Ammon's horn (tissue), 1 donor: ENCODE measurements at regions not wholly inside any gene's neighbourhood (a gene's known extent, or its start where the extent isn't known, plus 50 kb on each side); places are given as distances from the start of the nearest gene placed in this dataset.
A peak's percentile ranks its signal among the peaks of the same experiment; 100 is the strongest.

ENCODE experiments used
- DNase-seq: peaks from one replicate; pipeline ENCODE4 v3.0.0-alpha.2; 2016; ENCODE audit warnings: low spot score

DNA sequence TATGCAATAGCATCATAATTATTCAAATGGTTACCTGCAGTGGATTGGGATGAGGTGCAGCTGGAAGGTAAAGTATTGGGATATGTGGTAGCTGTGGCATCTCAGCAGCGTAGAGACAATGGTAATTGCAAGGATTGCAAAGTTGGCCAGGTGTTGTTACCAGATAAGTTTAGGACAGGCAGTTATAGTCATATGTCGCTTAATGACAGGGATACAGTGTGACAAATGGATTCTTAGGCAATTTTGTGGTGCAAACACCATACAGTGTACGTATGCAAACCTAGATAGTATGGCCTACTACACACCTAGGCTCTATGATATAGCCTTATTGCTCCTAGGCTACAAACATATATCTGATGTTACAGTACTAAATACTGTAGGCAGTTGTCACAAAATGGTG, 163.5 kb upstream of the LYZL2 start:
- DNase-seq: no peak

DNA sequence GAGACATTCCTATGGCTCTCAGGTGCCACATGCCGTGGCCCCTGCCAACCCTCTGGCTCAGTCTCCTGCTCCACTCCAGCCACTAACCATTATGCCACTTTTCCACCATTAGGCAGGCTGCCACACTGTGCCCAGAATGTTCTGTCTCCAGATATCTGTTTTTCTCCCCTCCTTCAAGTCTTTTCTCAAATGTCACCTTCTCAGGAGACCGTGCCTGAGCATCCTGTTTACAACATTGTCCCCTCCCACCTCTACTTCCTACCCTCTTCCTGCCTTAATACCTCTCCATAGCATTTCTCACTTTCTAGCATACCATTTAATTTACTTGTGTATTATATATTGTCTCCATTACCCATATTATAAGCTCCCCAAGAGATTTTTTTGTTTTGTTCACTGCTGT, 162.5 kb upstream of the LYZL2 start:
- DNase-seq: no peak

DNA sequence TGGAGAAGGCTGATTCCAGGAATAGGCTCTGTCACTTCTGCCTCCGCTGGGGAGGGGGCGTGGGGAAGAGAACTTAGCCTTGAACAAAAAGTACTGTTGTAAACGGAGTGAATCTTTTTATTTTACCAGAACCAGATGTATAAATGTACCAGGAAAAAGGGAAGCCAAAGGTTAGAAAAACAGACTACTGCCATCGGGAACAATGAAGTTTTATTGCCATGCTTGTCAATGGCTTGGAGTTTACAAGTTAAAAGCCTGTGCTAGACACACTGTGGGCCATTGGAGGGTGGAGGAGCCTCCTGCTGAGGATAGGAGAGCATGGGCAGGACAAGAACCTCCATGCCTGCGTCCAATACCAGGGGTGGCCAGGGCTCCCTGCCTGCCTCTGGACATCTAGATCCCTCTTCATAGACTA, 161.7 kb upstream of the LYZL2 start:
- no peak for DNase-seq

DNA sequence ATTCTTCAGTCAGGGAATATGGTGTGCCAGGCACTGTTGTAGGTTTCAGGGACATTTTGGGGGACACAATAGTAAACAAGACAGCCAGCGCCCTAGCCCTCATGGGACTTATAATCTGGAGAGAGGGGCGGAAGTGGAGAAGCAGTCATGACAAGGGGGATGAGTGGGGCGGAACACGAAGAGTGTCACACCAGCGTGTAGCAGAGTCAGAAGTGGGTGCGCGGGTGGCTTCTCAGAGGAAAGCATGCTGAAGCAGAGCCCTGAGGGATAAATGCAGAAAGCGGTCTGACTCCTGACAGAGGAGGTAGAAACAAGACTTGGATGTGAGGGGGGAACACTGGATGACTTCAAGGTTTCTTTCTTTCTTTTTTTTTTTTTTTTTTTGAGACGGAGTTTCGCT, 160.3 kb upstream of the LYZL2 start:
- no peak for DNase-seq

DNA sequence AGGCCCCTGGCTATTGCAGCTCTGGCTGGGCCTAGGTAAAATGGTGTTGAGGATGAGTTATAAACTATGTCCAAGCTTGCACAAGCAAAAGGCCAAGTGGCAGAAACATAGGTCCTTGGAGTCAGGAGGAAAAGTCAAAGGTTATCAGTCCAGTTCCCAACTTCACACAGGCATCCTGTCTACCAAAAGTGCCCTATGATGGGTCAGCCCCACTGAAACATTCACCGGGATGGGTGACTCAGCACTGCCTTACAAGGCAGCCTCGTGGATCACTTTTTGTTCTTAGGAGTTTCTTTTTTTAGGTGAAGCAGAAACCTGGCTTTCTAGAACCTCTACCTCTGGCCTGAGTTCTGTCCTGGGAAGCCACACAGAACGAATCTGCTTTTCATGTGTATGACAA, 158.8 kb upstream of the LYZL2 start:
- DNase-seq: no peak

DNA sequence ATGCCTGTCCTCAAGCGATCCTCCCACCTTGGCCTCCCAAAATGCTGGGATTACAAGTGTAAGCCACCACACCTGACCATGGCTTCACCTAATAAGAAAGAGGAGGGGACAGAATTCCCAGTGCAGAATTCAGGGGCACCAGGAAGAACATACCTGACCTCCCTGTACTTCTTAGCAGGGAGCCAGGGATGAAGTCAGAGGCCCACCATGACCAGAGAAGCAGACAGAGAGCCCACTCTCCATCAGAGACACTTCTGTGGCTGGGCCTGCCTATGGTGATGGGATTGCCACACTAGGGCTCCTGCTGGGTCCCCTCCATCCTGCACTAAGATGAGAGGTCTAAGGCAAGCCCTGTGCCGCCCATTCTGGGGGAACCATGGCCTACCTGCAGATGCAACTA, 157.4 kb upstream of the LYZL2 start:
- DNase-seq: no peak

DNA sequence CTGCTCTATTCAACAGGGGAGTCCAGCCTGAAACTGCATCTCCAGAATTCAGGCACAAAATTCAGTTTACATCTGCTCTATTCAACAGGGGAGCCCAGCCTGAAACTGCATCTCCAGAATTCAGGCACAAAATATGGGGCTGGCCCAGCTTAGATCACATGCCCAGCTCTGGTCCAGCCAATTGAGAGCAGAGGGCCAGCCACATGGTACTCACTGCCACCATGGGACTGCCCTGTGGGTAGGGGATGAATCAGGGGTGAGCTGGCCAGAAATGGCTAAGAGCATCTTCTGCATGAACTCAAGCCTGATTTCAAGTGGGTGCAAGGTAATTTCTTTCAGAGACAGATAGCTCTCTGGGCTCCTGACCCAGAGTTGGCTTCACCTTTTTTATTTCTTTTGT, 156.6 kb upstream of the LYZL2 start:
- peak; percentile 25 for DNase-seq

DNA sequence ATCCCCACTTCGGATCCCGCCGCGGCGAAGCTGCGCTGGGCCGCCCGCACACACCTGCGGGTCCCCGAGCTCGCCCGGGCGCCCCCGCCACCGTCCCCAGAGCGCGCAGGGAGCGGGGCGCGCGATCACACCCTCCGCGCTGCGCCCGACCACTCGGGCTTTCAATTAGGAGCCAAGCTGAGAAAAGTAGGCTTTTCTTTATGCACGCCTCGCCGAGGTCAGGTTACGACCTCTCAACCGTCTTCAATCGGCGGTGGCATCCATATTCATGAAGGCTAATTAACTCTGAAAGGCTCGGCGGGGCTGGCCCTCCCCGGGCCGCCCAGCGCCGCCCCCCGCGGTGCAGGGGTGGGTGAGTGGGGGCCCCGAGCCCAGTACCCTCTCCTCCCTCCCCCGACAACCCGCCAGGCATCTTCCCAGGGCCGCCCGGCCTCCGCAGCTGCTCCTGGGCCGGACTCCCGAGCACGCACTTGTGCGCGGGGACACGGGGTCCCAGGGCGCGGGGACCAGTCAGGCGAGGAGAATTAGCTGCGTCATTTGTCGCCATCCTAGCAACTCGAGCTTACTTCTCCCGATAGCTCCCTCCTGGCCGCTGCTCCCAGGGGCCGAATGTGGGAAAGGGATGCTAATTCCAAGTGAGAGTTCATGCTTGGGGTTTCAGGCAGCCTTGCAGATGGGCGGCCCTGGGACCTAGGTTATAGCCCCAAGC, 155.5 kb upstream of the LYZL2 start:
- DNase-seq: peak; percentile 95

DNA sequence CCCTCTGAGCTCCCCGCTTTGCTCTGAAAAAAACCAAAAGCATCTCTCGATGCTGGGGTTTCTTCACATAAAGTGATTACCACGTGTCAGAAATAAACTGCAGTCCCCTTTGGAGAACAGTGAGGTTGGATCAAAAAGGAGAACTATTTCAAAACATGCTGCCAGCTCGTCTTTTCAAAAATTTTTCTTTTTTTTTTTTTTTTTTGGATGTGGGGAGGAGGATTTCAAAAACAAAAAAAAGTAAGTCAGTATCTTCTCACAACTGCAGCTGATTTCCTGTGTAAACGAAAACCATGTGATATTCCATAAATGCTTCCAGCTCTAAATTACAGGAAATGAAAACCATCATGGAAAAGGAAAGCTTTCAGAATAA, 155.0 kb upstream of the LYZL2 start:
- DNase-seq: no peak

DNA sequence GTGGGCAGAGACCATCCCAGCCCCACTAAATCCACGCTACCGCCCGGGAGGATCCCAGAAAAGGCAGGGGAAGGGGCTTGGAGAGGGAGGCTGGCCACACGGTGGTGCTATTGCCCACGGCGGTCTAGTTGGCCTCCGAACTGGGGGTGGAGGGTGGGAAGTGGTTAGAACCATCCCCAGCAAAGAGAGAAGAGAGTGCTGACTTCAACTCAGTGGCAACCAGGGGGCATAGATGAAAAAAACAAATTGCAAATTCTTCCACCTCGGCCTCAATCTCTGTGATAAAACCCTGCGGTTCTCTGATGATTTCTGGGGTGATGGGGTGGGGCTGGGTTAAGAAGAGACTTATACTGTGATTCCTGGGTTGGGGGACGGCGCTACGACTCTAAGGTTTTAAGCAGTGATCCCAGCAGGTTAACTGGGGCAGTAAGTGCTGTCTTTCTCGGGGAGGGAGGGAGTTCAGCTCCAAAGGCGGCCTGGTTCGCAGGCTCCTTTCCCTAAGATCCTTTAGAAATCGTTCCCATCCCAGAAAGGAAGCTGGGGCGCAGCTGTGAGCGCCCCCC, 154.5 kb upstream of the LYZL2 start:
- DNase-seq: peak; percentile 95

DNA sequence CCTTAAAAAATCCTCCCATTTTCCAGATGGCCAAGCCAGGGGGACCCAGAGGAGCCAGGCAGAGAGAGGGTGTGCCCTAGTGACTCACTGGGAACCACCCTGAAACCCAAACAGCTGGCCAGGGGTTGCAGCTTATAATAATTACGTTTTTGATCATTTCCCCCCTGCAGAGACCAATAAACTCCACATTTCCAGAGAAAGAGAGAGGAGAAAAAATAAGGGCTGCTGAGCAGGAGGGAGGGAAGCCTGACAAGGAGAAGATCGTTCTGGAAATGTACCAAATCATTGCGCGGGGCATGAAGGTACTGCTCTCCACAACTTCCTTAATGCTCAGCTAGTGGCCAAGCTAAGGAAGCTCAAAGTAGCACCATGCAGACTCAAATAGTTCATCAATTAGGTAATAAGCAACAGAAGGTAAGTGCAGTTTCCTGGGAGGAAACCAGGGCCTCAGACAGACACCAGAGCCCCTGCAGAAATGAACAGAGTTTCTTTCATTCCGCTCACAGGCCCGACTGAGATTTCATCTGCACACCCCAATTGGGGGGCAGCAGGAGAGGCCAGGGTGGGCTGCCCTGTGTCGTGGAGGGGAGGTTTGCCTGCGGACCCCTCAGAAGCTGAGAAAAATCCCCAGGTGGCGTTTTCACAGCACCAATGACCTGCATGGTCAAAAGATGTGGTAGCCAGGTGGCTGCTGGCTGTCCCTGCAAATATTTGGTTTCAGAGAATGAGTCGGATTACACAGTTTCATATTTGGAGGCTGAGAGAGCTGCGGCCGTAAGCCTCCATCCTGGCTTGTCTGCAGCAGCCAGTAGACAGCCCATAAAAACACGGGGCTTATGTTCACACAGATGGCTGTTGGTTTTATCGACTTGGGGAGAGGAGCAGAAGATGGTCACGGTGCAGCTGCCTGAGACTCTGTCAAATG, 153.2 kb upstream of the LYZL2 start:
- DNase-seq: peak; percentile 31

DNA sequence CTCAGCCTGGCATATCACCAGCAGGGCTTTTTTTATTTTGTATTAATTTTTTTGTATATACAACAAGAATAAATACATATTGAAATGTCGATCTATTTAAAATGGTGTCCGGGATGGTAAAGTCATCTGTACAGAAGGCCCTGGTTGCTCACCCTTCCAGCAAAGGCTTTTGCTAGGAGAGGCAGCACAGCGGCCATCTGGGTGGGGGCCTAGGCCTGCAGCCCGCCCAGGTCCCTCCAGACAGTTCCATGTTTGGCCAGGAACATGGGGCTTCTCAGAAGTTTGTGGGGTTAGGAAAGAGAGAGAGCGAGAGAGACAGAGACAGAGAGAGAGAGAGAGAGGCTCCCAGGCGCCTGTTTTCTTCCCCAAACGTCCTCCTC, 152.6 kb upstream of the LYZL2 start:
- no peak for DNase-seq

DNA sequence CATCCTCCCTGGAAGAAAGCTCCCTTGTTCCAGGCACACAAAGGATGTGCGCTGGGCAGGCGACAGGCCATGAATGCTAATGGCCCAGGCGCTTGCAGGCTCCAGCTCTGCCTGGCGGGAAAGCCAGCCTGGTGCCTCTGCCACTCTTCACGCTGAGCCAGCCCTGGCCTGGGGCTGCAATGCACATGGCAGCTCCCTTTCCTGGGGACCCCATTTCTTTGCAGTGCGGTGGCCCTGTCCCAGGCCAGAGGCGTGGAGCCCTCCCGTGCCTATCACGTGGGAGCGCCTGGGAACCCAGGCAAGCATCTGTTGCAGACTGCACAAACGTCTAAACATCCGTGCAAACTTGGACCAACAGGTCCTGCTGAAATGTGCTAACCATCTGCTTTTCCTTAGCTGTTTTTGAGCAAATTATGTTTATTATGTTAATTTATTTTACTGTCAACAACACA, 152.1 kb upstream of the LYZL2 start:
- peak; percentile 96 for DNase-seq

DNA sequence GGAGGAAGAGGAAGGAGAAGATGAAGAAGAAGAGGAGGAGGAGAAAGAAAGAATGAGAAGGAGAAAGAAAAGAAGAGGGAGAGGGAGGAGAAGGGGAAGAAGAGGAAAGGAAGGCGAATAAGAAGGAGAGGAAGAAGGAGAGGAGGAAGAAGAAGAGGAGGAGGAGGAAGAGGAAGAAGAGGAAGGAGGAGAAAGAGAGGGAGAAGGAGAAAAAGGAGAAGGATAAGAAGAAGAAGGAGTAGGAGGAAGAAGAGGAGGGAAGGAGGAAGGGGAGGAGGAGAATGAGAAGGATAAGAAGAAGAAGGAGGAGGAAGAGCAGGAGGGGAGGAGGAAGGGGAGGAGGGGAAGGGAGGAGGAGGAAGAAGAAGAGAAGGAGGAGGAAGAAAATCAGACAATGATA, 149.2 kb upstream of the LYZL2 start:
- no peak for DNase-seq

DNA sequence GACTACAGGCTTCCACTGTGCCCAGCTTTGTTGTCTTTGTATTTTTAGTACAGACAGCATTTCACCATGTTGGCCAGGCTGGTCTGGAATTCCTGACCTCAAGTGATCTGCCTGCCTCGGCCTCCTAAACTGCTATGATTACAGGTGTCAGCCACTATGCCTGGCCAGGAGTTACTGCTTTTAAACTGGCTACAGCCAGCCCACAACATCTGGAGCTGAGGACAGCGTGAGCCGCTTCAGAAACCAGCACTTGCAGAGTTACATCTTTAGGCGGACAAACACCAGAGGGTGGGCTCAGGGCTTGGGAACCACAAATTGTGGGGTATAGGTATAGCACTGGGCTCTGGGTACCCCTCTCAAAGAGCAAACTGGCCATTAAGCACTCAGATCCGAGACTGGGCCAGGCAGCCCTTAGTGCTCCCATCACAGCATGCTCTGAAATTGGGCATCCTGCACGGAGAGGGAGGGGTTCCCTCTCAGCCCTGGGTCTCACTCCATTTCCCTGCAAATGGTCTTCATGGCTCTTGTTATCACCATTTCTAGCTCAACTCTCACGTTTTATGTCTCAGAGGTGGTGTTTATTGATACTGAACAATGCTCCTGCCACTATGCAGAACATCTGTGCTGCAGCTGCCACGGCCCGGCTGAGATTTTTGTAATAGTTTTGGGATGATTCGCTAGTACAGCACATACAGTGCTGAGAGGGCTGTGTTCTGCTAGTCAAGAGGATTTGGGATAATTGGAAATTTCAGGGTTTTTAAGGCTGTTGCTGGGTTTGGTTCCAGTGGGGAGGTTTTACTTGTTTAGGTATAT, 146.4 kb upstream of the LYZL2 start:
- no peak for DNase-seq

DNA sequence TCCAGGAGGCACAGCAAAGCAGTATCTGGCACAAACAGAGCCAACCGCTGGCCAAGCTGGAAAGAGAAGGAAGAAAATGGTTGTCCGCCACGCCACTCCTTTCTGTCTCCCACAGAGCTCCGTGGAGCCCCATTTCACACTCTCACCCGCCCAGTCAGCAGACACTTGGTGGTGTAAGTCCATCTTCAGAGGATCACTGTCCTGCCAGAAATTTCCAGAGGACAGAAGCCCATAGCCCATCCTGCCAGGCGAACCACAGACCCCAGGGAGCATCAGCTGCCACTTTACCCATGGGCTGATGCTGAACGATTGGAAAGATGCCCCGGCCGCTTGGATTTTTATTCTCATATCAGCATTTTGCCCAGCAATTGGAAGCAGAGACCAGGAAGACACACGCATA, 144.7 kb upstream of the LYZL2 start:
- no peak for DNase-seq

DNA sequence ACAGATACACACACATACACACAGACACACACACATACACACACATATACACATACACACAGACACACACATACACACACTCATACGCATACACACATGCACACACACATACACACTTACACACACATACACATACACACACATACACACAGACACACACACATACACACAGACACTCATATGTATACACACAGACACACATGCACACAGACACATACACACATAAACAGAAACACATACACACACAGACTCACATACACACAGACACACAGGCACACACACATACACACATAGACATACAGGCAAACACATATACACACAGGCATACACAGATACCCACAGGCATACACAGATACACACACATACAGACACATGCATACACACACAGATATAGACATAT, 143.9 kb upstream of the LYZL2 start:
- DNase-seq: no peak

DNA sequence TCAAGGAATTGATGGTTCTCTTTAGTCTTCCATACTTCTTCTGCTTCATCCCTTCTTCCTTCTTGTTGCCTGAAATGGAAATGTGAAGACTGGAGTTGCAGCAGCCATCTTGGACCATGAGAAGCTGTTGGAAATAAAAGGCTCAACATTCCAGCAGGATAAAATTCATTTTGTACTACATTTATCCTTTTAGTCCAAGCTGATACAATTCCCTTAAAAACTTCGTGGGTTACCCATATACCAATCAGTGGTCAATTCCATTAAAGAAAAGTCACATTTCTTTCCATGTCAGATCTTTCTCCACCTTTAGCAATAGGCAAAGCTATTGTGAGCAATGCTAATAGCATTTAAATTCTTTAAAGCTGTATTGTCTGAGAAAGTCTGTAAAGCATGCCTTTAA, 141.3 kb upstream of the LYZL2 start:
- no peak for DNase-seq

DNA sequence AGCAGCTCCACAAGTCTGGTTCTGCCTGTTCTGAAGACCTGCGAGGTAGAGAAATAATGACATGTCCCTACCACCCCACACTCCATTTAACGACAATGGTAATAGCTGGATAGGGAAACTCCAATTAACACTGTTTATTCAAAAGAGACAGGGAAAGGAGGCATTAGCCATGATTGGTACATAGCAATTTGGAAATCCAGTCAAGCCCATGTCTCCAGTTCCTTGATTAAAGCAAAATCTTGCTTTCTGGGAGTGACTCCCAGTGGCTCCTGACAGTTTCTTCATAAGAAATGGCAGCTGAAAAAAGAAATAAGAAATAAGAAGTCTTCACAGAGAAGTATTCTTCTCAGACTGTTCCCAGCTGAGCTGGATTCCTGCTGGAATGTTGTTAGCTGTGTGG, 140.7 kb upstream of the LYZL2 start:
- DNase-seq: no peak

DNA sequence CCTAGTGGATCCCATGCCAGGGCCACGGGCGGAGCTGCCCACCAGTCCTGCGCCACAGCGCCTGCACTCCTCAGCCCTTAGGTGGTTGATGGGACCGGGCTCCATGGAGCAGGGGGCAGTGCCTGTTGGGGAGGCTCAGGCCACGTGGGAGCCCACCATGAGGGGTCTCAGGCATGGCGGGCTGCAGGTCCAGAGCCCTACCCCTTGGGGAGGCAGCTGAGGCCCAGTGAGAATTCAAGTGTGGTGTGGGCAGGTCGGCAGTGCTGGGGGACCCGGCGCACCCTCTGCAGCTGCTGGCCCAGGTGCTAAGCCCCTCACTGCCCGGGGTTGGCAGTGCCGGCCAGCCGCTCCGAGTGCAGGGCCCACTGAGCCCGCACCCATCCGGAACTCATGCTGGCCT, 139.8 kb upstream of the LYZL2 start:
- DNase-seq: no peak

DNA sequence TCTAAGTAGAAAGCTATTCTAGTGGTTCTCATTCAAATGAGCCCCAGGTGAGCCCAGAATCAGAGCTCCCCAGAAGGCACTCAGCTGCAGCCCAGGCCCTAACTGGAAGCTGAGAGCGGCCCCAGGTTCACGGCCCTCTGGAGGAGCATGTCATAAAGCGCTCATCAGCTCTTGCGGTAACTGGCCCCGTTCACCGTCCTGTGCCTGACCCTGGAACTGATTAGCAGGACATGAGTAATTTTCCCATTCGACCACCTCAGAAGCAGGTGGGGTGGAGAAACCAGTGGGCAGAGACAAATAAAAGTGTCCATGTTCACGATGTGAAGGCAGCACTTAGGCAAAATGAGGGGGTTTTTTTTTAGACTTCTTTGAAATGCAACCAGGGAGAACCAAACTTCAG, 136.1 kb upstream of the LYZL2 start:
- no peak for DNase-seq

DNA sequence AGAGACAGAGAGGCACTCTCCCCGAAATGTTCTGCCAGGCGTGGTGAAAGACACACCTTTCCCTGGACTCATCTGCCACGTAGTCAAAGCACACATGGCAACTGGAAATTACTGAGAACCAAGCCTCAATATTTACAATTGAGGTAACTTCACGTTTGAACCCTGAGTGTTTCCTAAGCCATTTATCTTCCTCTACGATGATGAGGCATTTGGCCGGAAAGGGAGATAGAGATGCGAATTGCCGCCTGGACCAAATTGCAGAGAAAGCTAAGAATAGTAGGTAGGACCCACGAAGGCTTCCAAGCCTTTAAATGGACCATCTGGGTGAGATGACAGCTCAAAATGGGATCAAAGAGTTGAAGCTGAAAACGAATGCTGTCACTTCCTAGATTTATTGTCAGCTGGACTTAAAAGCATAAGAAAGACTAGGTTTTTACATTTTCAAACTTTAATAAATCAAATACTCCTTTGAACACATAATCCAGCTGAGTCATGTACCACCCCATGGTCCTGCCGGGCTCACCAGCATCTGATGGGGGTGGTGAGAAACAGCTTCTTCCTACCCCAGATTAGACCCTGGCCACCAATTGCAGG, 135.6 kb upstream of the LYZL2 start:
- DNase-seq: no peak
